Neuronal stem cell (in vitro differentiated cells): ENCODE measurements at regions not wholly inside any gene's neighbourhood (a gene's known extent, or its start where the extent isn't known, plus 50 kb on each side); places are given as distances from the start of the nearest gene placed in this dataset.

Experiments
- DNase-seq: peaks from one replicate; pipeline ENCODE4 v3.0.0-alpha.2; 2013; ENCODE audit warnings: low spot score
- H2AFZ ChIP-seq: one replicate; pipeline ENCODE4 v1.6.1; 2013; ENCODE audit warnings: mild to moderate bottlenecking, low read length, inconsistent platforms
- H2AK5ac ChIP-seq: 2 replicates; pipeline ENCODE4 v1.6.1; 2013; ENCODE audit warnings: low read depth, mild to moderate bottlenecking, inconsistent platforms, low read length, moderate library complexity, mixed read lengths
- H2BK120ac ChIP-seq: 2 replicates; pipeline ENCODE4 v1.6.1; 2013; ENCODE audit warnings: low read depth, mild to moderate bottlenecking, inconsistent platforms, low read length, moderate library complexity, mixed read lengths
- H2BK12ac ChIP-seq: one replicate; pipeline ENCODE4 v1.6.1; 2013; ENCODE audit warnings: low read length, inconsistent platforms
- H2BK15ac ChIP-seq: 2 replicates; pipeline ENCODE4 v1.6.1; 2013; ENCODE audit warnings: mild to moderate bottlenecking, low read length, inconsistent platforms, mixed read lengths
- H2BK5ac ChIP-seq: one replicate; pipeline ENCODE4 v1.6.1; 2013; ENCODE audit warnings: inconsistent platforms, mild to moderate bottlenecking, low read length, moderate library complexity
- H3K14ac ChIP-seq: one replicate; pipeline ENCODE4 v1.6.1; 2013; ENCODE audit warnings: low read length, inconsistent platforms
- H3K18ac ChIP-seq: 2 replicates; pipeline ENCODE4 v1.6.1; 2013; ENCODE audit warnings: low read length, inconsistent platforms
- H3K23ac ChIP-seq: 2 replicates; pipeline ENCODE4 v1.6.1; 2013; ENCODE audit warnings: low read depth, mild to moderate bottlenecking, mixed read lengths, low read length, inconsistent platforms; ENCODE audit not compliant: poor library complexity
- H3K27ac ChIP-seq: replicated peaks from 3 replicates; pipeline ENCODE4 v1.5.1; 2013; ENCODE audit warnings: low read length, inconsistent platforms
- H3K27me3 ChIP-seq, 3 experiments: 2 replicates each; pipeline ENCODE4 v1.6.1; 2013; ENCODE audit warnings: low read length in 3 of 3, mild to moderate bottlenecking in 2 of 3, inconsistent platforms in 1 of 3, low read depth in 1 of 3, mixed read lengths in 1 of 3, moderate library complexity in 1 of 3; ENCODE audit not compliant: control insufficient read depth in 3 of 3, insufficient read depth in 3 of 3
- H3K36me3 ChIP-seq, 2 donors: replicated peaks in 1 of 2; 2 replicates each; pipeline ENCODE4 v1.6.1; 2013; ENCODE audit warnings: low read length in 2 of 2; ENCODE audit not compliant: control insufficient read depth in 2 of 2, insufficient read depth in 2 of 2
- H3K4ac ChIP-seq: 2 replicates; pipeline ENCODE4 v1.6.1; 2013; ENCODE audit warnings: inconsistent platforms, mild to moderate bottlenecking, low read length, moderate library complexity
- H3K4me1 ChIP-seq, 2 donors: 1 replicate in 1 of 2; 2 replicates in 1 of 2; pipeline ENCODE4 v1.6.1; 2013; ENCODE audit warnings: low read length in 2 of 2, low read depth in 1 of 2; ENCODE audit not compliant: control insufficient read depth in 2 of 2, insufficient read depth in 1 of 2
- H3K4me2 ChIP-seq: one replicate; pipeline ENCODE4 v1.6.1; 2013; ENCODE audit warnings: mild to moderate bottlenecking, low read length, inconsistent platforms; ENCODE audit not compliant: insufficient read depth, poor library complexity, severe bottlenecking
- H3K4me3 ChIP-seq, 2 donors: 2 replicates each; pipeline ENCODE4 v1.5.1; 2013; ENCODE audit warnings: low read length in 2 of 2, mild to moderate bottlenecking in 2 of 2, inconsistent platforms in 1 of 2, moderate library complexity in 1 of 2
- H3K79me1 ChIP-seq: one replicate; pipeline ENCODE4 v1.6.1; 2013; ENCODE audit warnings: low read depth, mild to moderate bottlenecking, inconsistent platforms, low read length, moderate library complexity
- H3K9ac ChIP-seq: one replicate; pipeline ENCODE4 v1.6.1; 2013; ENCODE audit warnings: mild to moderate bottlenecking, low read depth, low read length, inconsistent platforms; ENCODE audit not compliant: poor library complexity
- H3K9me3 ChIP-seq, 2 donors: replicated peaks in 1 of 2; 2 replicates each; pipeline versions ENCODE3 to v1.6.1; 2013; ENCODE audit warnings: low read length in 2 of 2, mild to moderate bottlenecking in 2 of 2, inconsistent platforms in 1 of 2, low read depth in 1 of 2, mixed read lengths in 1 of 2, moderate library complexity in 1 of 2; ENCODE audit not compliant: control insufficient read depth in 2 of 2, insufficient read depth in 1 of 2
- H4K8ac ChIP-seq: one replicate; pipeline ENCODE4 v1.6.1; 2013; ENCODE audit warnings: low read depth, mild to moderate bottlenecking, inconsistent platforms, low read length, moderate library complexity
- H4K91ac ChIP-seq: one replicate; pipeline ENCODE4 v1.6.1; 2013; ENCODE audit warnings: low read length, low read depth, mild to moderate bottlenecking, inconsistent platforms; ENCODE audit not compliant: poor library complexity
- WGBS, 2 donors: extraction: QIAGEN DNeasy Blood & Tissue Kit; methylation state at CpG; one replicate each; pipeline ENCODE4 v1.1.7; 2013; ENCODE audit warnings: missing lambda C conversion rate in 2 of 2, mixed read lengths in 1 of 2; ENCODE audit not compliant: insufficient read length in 2 of 2, insufficient replicate concordance in 1 of 2; ENCODE audit errors: extremely low coverage in 2 of 2; 5-methylcytosine and 5-hydroxymethylcytosine counted together

DNA sequence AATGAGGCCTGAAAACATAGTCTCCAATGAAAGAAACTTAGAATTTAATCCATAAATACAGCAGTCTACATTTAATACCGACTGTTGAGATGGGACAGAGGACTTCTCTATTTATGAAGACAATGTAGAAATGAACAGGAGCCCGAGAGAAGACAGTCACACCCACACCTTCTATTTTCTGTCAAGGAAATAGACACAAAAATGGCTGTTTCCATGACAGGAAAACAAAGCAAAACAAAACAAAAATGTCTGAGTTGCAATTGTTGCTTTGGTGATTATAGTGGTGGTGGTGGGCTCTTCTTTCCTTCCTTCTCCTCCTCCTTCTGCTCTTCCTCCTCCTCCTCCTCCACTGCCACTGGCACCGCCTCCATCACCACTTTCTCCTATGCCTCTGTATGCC, 72.3 kb upstream of the CCDC68 start:
- no peak overlapping the region for H2BK5ac ChIP-seq
- H3K36me3 ChIP-seq, result no peaks in the 10 kb centered on the region
- no peak overlapping the region for H4K8ac ChIP-seq
- H4K91ac ChIP-seq, result no peak overlapping the region
- no peaks in the 10 kb centered on the region for H3K27me3 ChIP-seq
- H3K4me1 ChIP-seq, result no peaks in the 10 kb centered on the region
- H2BK15ac ChIP-seq, result no peak overlapping the region
- H3K27ac ChIP-seq, result no peak overlapping the region
- no peak overlapping the region for H2BK12ac ChIP-seq
- H3K4me2 ChIP-seq, result no peak overlapping the region
- no peak overlapping the region for H3K23ac ChIP-seq
- DNase-seq, result no peak
- H3K79me1 ChIP-seq, result no peaks in the 10 kb centered on the region
- H2BK120ac ChIP-seq, result no peak overlapping the region
- no peak overlapping the region for H3K18ac ChIP-seq
- H3K14ac ChIP-seq, result no peak overlapping the region
- H3K9me3 ChIP-seq, result no peaks in the 10 kb centered on the region
- H3K4ac ChIP-seq, result no peak overlapping the region
- no CpG with 5 or more reads among the region's 3 CpGs for WGBS, 2 donors
- H3K4me3 ChIP-seq, result no peak overlapping the region
- H2AFZ ChIP-seq, result no peak overlapping the region
- H3K9ac ChIP-seq, result no peak overlapping the region
- H2AK5ac ChIP-seq, result no peak overlapping the region

DNA sequence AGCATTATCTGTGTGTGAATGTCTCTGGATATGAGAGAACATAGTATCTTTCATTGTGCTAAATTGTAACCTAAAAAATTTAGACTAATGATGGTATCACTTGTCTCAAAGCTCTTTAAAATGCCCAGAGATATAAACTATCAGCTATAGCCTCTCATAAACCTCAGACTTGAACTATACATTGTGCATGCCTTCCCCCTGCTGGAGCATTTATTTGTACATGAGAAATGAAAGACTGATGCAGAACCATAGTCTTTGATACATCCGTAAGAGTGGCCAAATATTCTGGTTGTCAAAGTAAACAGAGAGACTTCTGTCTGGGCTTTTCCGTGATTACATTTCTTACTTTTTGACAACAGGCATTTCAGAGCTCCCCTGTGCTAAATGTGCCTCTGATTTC, 71.9 kb upstream of the CCDC68 start:
- H3K4me1 ChIP-seq, result no peaks in the 10 kb centered on the region
- DNase-seq, result no peak
- H2BK120ac ChIP-seq, result no peak overlapping the region
- no peaks in the 10 kb centered on the region for H3K79me1 ChIP-seq
- H3K9ac ChIP-seq, result no peak overlapping the region
- no peak overlapping the region for H3K27ac ChIP-seq
- no peak overlapping the region for H3K4me3 ChIP-seq
- no peak overlapping the region for H4K8ac ChIP-seq
- H2BK12ac ChIP-seq, result no peak overlapping the region
- H3K27me3 ChIP-seq, result no peaks in the 10 kb centered on the region
- no CpG with 5 or more reads among the region's 2 CpGs for WGBS, 2 donors
- H4K91ac ChIP-seq, result no peak overlapping the region
- no peak overlapping the region for H3K23ac ChIP-seq
- H2AFZ ChIP-seq, result no peak overlapping the region
- H2BK5ac ChIP-seq, result no peak overlapping the region
- H2AK5ac ChIP-seq, result no peak overlapping the region
- H2BK15ac ChIP-seq, result no peak overlapping the region
- no peak overlapping the region for H3K18ac ChIP-seq
- no peaks in the 10 kb centered on the region for H3K9me3 ChIP-seq
- no peak overlapping the region for H3K4ac ChIP-seq
- H3K4me2 ChIP-seq, result no peak overlapping the region
- H3K36me3 ChIP-seq, result no peaks in the 10 kb centered on the region
- no peak overlapping the region for H3K14ac ChIP-seq

DNA sequence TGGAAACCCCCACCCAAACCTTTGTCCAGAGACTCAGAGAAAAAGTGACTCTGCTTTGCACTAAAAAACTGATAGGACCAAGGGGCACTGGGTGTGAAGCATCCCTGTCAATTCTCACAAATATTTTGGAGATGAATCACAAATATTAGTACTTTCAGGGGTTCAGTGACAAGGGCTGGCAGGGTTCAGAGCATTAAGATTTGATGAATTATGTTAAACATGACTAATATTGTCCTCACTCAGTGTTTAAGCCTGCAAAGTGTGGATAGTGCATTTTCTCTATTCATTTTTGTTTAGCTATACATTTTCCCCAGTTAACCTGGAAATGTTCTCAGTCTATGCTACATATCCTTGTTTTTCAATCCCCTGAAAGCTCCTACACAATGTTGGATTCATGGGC, 65.3 kb upstream of the CCDC68 start:
- no peak overlapping the region for H2BK15ac ChIP-seq
- H3K4me1 ChIP-seq, result no peaks in the 10 kb centered on the region
- H3K9ac ChIP-seq, result no peak overlapping the region
- no peak for DNase-seq
- no peak overlapping the region for H3K4me3 ChIP-seq
- H3K23ac ChIP-seq, result no peak overlapping the region
- no peak overlapping the region for H2BK120ac ChIP-seq
- no peak overlapping the region for H2AK5ac ChIP-seq
- no peak overlapping the region for H3K27ac ChIP-seq
- no peak overlapping the region for H2BK5ac ChIP-seq
- H4K8ac ChIP-seq, result no peak overlapping the region
- H2AFZ ChIP-seq, result no peak overlapping the region
- H3K4ac ChIP-seq, result no peak overlapping the region
- H3K79me1 ChIP-seq, result no peaks in the 10 kb centered on the region
- no peak overlapping the region for H3K14ac ChIP-seq
- no peak overlapping the region for H3K4me2 ChIP-seq
- H4K91ac ChIP-seq, result no peak overlapping the region
- no peaks in the 10 kb centered on the region for H3K36me3 ChIP-seq
- no peaks in the 10 kb centered on the region for H3K9me3 ChIP-seq
- no peak overlapping the region for H3K18ac ChIP-seq
- no peaks in the 10 kb centered on the region for H3K27me3 ChIP-seq
- no peak overlapping the region for H2BK12ac ChIP-seq

DNA sequence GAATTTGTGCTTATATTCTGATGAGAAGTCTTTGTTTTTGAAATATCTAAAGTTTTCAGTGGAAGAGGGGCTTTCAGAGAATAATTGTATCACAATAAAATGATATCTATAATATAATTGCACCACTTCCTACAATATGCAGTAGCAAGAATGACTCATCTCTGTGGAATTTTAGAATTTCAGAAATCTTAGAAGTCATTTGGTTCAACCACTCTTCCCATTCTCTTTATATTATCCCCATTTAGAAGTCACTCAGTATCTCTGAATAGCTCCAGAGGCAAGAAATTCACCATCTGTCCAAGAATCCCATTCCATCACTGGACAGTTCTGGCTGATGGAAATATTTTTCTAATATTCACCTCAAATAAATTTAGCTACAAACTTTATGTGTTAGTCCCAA, 59.3 kb upstream of the CCDC68 start:
- no peak overlapping the region for H3K4me2 ChIP-seq
- H4K8ac ChIP-seq, result no peak overlapping the region
- H3K9ac ChIP-seq, result no peak overlapping the region
- no peak overlapping the region for H2BK5ac ChIP-seq
- no peak for DNase-seq
- H2BK120ac ChIP-seq, result no peak overlapping the region
- no peak overlapping the region for H3K14ac ChIP-seq
- H4K91ac ChIP-seq, result no peak overlapping the region
- H2BK12ac ChIP-seq, result no peak overlapping the region
- no peak overlapping the region for H3K4ac ChIP-seq
- H3K18ac ChIP-seq, result no peak overlapping the region
- no peaks in the 10 kb centered on the region for H3K36me3 ChIP-seq
- H3K27me3 ChIP-seq, result no peaks in the 10 kb centered on the region
- H3K27ac ChIP-seq, result no peak overlapping the region
- no peak overlapping the region for H2AFZ ChIP-seq
- no peak overlapping the region for H2BK15ac ChIP-seq
- H3K4me3 ChIP-seq, result no peak overlapping the region
- no peak overlapping the region for H3K23ac ChIP-seq
- H3K4me1 ChIP-seq, result no peaks in the 10 kb centered on the region
- no peak overlapping the region for H2AK5ac ChIP-seq
- no peaks in the 10 kb centered on the region for H3K79me1 ChIP-seq
- no peaks in the 10 kb centered on the region for H3K9me3 ChIP-seq
